ENCODE measurements at regions not wholly inside any gene's neighbourhood (a gene's known extent, or its start where the extent isn't known, plus 50 kb on each side); places are given as distances from the start of the nearest gene placed in this dataset.

DNA sequence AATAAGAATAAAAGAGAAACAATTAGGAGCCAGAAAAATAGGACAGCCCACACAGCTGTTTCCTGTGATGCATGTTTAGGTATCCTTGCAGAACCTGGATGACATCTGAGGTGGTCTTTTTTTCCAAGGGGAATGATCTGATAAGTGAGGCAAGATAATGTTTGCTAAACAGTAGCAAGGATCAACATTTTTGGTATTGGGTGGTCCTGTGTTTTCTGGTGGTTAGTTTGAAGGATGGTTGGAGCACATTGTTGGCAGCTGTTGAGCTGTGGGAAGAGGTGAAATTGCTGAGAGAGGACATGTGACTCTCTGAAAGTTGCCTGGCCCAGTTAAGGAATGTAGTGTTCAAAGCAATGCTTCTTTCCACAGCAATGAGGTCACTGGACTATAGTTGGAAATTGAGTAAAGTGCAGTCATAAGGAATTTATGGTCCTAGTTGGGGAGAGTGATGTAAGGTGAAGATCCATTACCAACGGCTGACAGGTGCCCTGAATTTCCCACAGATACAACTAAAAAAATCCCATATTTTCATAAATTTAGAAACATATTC lies 270.2 kb upstream of the IMPG1 start:
- no peak overlapping the region for H3K4me3 ChIP-seq
- DNase-seq (ENCODE audit: low spot score): no peak
- H3K27ac ChIP-seq: no peak overlapping the region
- TF ChIP-seq, protein P1, sequence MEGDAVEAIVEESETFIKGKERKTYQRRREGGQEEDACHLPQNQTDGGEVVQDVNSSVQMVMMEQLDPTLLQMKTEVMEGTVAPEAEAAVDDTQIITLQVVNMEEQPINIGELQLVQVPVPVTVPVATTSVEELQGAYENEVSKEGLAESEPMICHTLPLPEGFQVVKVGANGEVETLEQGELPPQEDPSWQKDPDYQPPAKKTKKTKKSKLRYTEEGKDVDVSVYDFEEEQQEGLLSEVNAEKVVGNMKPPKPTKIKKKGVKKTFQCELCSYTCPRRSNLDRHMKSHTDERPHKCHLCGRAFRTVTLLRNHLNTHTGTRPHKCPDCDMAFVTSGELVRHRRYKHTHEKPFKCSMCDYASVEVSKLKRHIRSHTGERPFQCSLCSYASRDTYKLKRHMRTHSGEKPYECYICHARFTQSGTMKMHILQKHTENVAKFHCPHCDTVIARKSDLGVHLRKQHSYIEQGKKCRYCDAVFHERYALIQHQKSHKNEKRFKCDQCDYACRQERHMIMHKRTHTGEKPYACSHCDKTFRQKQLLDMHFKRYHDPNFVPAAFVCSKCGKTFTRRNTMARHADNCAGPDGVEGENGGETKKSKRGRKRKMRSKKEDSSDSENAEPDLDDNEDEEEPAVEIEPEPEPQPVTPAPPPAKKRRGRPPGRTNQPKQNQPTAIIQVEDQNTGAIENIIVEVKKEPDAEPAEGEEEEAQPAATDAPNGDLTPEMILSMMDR (IDR thresholded peaks at IDR 0.05): no peak

DNA sequence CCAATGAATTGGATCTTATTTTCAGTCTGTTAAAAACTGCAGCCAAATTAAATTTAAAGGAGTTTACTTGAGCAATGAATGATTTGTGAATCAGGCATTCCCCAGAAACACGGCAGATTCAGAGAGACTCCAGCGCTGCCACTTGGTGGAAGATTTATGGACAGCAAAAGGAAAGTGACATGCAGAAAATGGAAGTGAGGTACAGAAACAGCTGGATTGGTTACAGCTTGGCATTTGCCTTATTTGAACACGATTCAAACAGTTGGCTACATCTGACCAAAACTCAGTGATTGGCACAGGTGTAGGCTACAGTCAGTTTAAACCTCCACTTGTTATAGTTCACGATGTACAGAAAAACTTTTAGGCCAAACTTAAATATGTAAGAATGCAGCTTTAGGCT lies 257.6 kb upstream of the IMPG1 start:
- Histone ChIP-seq H3K27ac (no peak overlapping the region), H3K4me3 (no peak overlapping the region)
- DNase-seq (ENCODE audit: low spot score): no peak
- TF ChIP-seq, protein P1 (IDR thresholded peaks at IDR 0.05): no peak

DNA sequence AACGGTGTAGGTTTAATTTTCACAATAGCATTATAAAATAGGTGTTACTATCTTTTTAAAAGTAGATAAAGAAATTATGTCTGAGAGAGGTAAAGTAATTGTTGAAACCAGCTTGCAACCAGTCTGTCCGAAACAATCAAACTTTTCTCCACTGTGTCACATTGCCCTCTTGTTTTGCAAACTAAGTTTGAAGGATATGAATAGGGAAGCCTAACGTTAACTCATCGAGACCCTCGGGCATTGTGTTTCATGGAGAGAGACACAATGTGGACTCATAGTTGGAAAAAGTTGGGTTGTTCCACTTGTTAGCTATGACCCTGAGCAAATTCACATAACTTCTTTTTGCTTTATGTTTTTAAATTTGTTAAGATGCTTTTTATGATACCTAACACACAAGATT lies 254.4 kb upstream of the IMPG1 start:
- no peak overlapping the region for H3K27ac ChIP-seq

More for the DNA sequence above, 254.4 kb upstream of the IMPG1 start:
- no peak for DNase-seq (ENCODE audit: low spot score)
- H3K4me3 ChIP-seq: no peak overlapping the region
- TF ChIP-seq, protein P1 (IDR thresholded peaks at IDR 0.05): no peak
